Endothelial cell of umbilical vein (primary cell): ENCODE measurements at regions not wholly inside any gene's neighbourhood (a gene's known extent, or its start where the extent isn't known, plus 50 kb on each side); places are given as distances from the start of the nearest gene placed in this dataset.

Experiments used
- CTCF ChIP-seq, 2 donors: IDR thresholded peaks; 1 replicate in 1 of 2; 2 replicates in 1 of 2; pipeline ENCODE4 v1.5.1; 2011; ENCODE audit warnings: low read length in 2 of 2, mild to moderate bottlenecking in 2 of 2, moderate library complexity in 2 of 2, control low read depth in 1 of 2, inconsistent platforms in 1 of 2, low read depth in 1 of 2; ENCODE audit not compliant: insufficient read depth in 1 of 2; ENCODE audit errors: extremely low read depth in 1 of 2
- EZH2 ChIP-seq: IDR thresholded peaks from 2 replicates; pipeline ENCODE4 v1.6.1; 2012; ENCODE audit warnings: borderline replicate concordance, low read depth, mild to moderate bottlenecking, moderate library complexity, low read length, inconsistent platforms; ENCODE audit not compliant: severe bottlenecking
- JUN ChIP-seq: IDR thresholded peaks from 2 replicates; pipeline ENCODE4 v1.6.1; 2011; ENCODE audit warnings: borderline replicate concordance, low read depth; ENCODE audit not compliant: insufficient read length, insufficient read depth

- TF ChIP-seq EZH2 = no peak
- no peak for TF ChIP-seq CTCF (IDR thresholded peaks at IDR 0.05; ENCODE audit: extremely low read depth in 1 of 2, insufficient read depth in 1 of 2, low read depth in 1 of 2, low read length in 2 of 2)
- TF ChIP-seq JUN = no peak
These were observed 72.9 kb downstream of the ZNF783 start for GRCh38 chr7:149334930-149335329.
